DOHH2 (cell line): ENCODE measurements at regions not wholly inside any gene's neighbourhood (a gene's known extent, or its start where the extent isn't known, plus 50 kb on each side); places are given as distances from the start of the nearest gene placed in this dataset.
"Not testable (repeated sequence)": the region's sequence is repeated elsewhere in the genome, so short reads cannot be mapped to it uniquely, and the experiment has no call there.

Experiments
- H3F3A ChIP-seq: fragments of 200-600 bp; sonication (generic), shearing (Covaris generic); 2 replicates; pipeline ENCODE4 v1.6.0; 2016; ENCODE audit warnings: antibody characterized with exemption, mild to moderate bottlenecking; ENCODE audit not compliant: control insufficient read depth, insufficient read depth
- H3K27ac ChIP-seq: fragments of 200-600 bp; sonication (generic); 2 replicates; pipeline ENCODE4 v1.5.1; 2014; ENCODE audit warnings: low read depth, mild to moderate bottlenecking, low read length, moderate library complexity
- H3K27me3 ChIP-seq: fragments of 200-600 bp; sonication (generic); 2 replicates; pipeline ENCODE4 v1.6.1; 2014; ENCODE audit warnings: mild to moderate bottlenecking, low read length, mixed read lengths; ENCODE audit not compliant: control insufficient read depth
- H3K36me3 ChIP-seq: fragments of 200-600 bp; sonication (generic); 2 replicates; pipeline ENCODE4 v1.6.1; 2014; ENCODE audit warnings: mild to moderate bottlenecking, low read length, moderate library complexity, mixed read lengths; ENCODE audit not compliant: control insufficient read depth
- H3K4me1 ChIP-seq: fragments of 200-600 bp; sonication (generic); 2 replicates; pipeline ENCODE4 v1.6.1; 2014; ENCODE audit warnings: mild to moderate bottlenecking, low read length, mixed read lengths; ENCODE audit not compliant: control insufficient read depth
- H3K4me2 ChIP-seq: fragments of 200-600 bp; sonication (generic); 2 replicates; pipeline ENCODE4 v1.6.0; 2014; ENCODE audit warnings: mild to moderate bottlenecking, low read length, moderate library complexity
- H3K4me3 ChIP-seq: fragments of 200-600 bp; sonication (generic); 2 replicates; pipeline ENCODE4 v1.5.1; 2014; ENCODE audit warnings: mild to moderate bottlenecking, low read length, mixed read lengths
- H3K79me2 ChIP-seq: fragments of 200-600 bp; sonication (generic); 2 replicates; pipeline ENCODE4 v1.6.1; 2014; ENCODE audit warnings: mild to moderate bottlenecking, low read length, mixed read lengths; ENCODE audit not compliant: control insufficient read depth
- H3K9me2 ChIP-seq: fragments of 200-600 bp; sonication (generic); replicated peaks from 2 replicates; pipeline ENCODE4 v1.6.1; 2014; ENCODE audit warnings: mild to moderate bottlenecking, low read length, mixed read lengths; ENCODE audit not compliant: control insufficient read depth
- H3K9me3 ChIP-seq: fragments of 200-600 bp; sonication (generic); 2 replicates; pipeline ENCODE4 v1.6.1; 2014; ENCODE audit warnings: antibody characterized with exemption, low read length, mixed read lengths; ENCODE audit not compliant: control insufficient read depth, insufficient read depth
- H4K20me1 ChIP-seq: fragments of 200-600 bp; sonication (generic); 2 replicates; pipeline ENCODE4 v1.6.0; 2014; ENCODE audit warnings: low read depth, mild to moderate bottlenecking, antibody characterized with exemption, low read length, moderate library complexity; ENCODE audit not compliant: control insufficient read depth, insufficient read depth
- CTCF ChIP-seq: fragments of 200-600 bp; sonication (generic); IDR thresholded peaks from one replicate; pipeline ENCODE4 v1.5.1; 2014; ENCODE audit warnings: antibody characterized with exemption, mild to moderate bottlenecking, low read depth, low read length; ENCODE audit not compliant: poor library complexity, severe bottlenecking
- EZH2phosphoT487 ChIP-seq: fragments of 200-600 bp; sonication (generic); IDR thresholded peaks from 2 replicates; pipeline ENCODE4 v1.6.1; 2017; ENCODE audit warnings: borderline replicate concordance, mild to moderate bottlenecking, antibody characterized with exemption, low read length, moderate library complexity, mixed read lengths

DNA sequence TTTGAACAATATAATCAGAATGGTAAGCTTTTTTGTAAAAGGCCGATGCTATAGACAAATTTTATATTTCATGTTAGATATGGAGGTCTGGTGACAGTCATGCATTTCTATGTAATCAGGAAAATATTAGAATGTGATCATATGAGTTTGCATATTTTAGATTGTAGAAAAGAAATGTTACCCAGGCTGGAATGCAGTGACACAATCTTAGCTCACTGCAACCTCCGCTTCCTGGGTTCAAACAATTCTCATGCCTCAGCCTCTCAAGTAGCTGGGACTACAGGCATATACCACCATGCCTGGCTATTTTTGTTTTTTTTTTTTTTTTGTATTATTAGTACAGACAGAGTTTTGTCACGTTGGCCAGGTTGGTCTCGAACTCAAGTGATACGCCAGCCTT lies 152.0 kb downstream of the LMLN start:
- H3K4me3 ChIP-seq, result no peak overlapping the region
- H3K4me2 ChIP-seq, result no peak overlapping the region
- H3F3A ChIP-seq, result no peaks in the 10 kb centered on the region
- H3K79me2 ChIP-seq, result no peaks in the 10 kb centered on the region
- no peak overlapping the region for H3K27ac ChIP-seq
- H4K20me1 ChIP-seq, result no peaks in the 10 kb centered on the region
- H3K9me3 ChIP-seq, result peaks cover 5% of the 10 kb centered on the region; the same call in 1 of the 2 replicates
- TF ChIP-seq CTCF (no peak), EZH2phosphoT487 (no peak)
- no peaks in the 10 kb centered on the region for H3K9me2 ChIP-seq
- H3K4me1 ChIP-seq, result no peaks in the 10 kb centered on the region
- H3K27me3 ChIP-seq, result peaks cover 28% of the 10 kb centered on the region
- H3K36me3 ChIP-seq, result no peaks in the 10 kb centered on the region

GRCh38 chr3:198113206-198114053 lies 153.4 kb downstream of the LMLN start:
- Histone ChIP-seq H3K4me2 (no peak overlapping the region), H3K9me3 (no peaks in the 10 kb centered on the region), H3K4me3 (no peak overlapping the region), H3K36me3 (no peaks in the 10 kb centered on the region), H3F3A (no peaks in the 10 kb centered on the region), H3K27me3 (peaks cover 26% of the 10 kb centered on the region), H3K9me2 (no peaks in the 10 kb centered on the region), H4K20me1 (no peaks in the 10 kb centered on the region), H3K79me2 (no peaks in the 10 kb centered on the region), H3K27ac (no peak overlapping the region), H3K4me1 (no peaks in the 10 kb centered on the region)
- TF ChIP-seq CTCF (no peak), EZH2phosphoT487 (no peak)

DNA sequence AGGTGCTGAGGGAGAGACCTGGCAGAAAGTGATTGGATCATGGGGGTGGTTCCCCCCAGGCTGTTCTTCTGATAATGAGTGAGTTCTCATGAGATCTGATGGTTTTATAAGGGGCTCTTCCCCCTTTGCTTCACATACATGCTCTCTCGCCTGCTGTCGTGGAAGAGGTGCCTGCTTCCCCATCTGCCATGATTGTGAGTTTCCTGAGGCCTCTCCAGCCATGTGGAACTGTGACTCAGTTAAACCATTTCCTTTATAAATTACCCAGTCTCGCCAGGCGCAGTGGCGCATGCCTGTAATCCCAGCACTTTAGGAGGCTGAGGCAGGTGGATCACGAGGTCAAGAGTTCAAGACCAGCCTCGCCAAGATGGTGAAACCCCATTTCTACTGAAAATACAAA lies 154.5 kb downstream of the LMLN start:
- H3K9me2 ChIP-seq, H3K4me2 ChIP-seq, H4K20me1 ChIP-seq, H3F3A ChIP-seq, H3K27ac ChIP-seq, H3K4me3 ChIP-seq, H3K36me3 ChIP-seq, H3K79me2 ChIP-seq, H3K4me1 ChIP-seq, H3K9me3 ChIP-seq: not testable (repeated sequence)
- peaks cover 26% of the 10 kb centered on the region for H3K27me3 ChIP-seq

GRCh38 chr3:198122184-198122583 lies 162.2 kb downstream of the LMLN start:
- H4K20me1 ChIP-seq, H3K79me2 ChIP-seq, H3K36me3 ChIP-seq: not testable (repeated sequence)

GRCh38 chr3:198137038-198137835 lies 177.2 kb downstream of the LMLN start:
- not testable (repeated sequence) for H3K4me3 ChIP-seq, H3K4me1 ChIP-seq, H3K27ac ChIP-seq, H3K9me2 ChIP-seq, H3K4me2 ChIP-seq, H3K9me3 ChIP-seq, H3K27me3 ChIP-seq, H3K36me3 ChIP-seq, H3F3A ChIP-seq, H4K20me1 ChIP-seq, H3K79me2 ChIP-seq

More at GRCh38 chr3:198122184-198122583, 162.2 kb downstream of the LMLN start:
- not testable (repeated sequence) for H3F3A ChIP-seq, H3K27ac ChIP-seq, H3K4me2 ChIP-seq, H3K4me3 ChIP-seq, H3K9me3 ChIP-seq, H3K4me1 ChIP-seq, H3K27me3 ChIP-seq, H3K9me2 ChIP-seq

- H3K36me3 ChIP-seq, H3K27me3 ChIP-seq, H3K9me3 ChIP-seq, H3K79me2 ChIP-seq, H3K9me2 ChIP-seq, H3K4me3 ChIP-seq, H3K4me1 ChIP-seq, H4K20me1 ChIP-seq, H3K27ac ChIP-seq, H3F3A ChIP-seq, H3K4me2 ChIP-seq: not testable (repeated sequence)
Observed at GRCh38 chr3:198138205-198138604, 178.2 kb downstream of the LMLN start.
